TTC549 (cell line): ENCODE measurements at regions not wholly inside any gene's neighbourhood (a gene's known extent, or its start where the extent isn't known, plus 50 kb on each side); places are given as distances from the start of the nearest gene placed in this dataset.
"Not testable (repeated sequence)": the region's sequence is repeated elsewhere in the genome, so short reads cannot be mapped to it uniquely, and the experiment has no call there.

Experiments used
- FAIRE-seq: peaks from 2 replicates; lab custom pipeline; 2012; peaks lifted over from hg19 to GRCh38; lab: Jason Lieb, UNC

- FAIRE-seq = no peak
Observed at GRCh38 chr4:163077680-163078079, 89.0 kb downstream of the NAF1 start.

- FAIRE-seq = no peak
Observed at GRCh38 chr4:163072222-163072621, 94.5 kb downstream of the NAF1 start.

GRCh38 chr4:163071308-163071707, 95.4 kb downstream of the NAF1 start:
- no peak for FAIRE-seq

GRCh38 chr4:163070023-163070422, 96.7 kb downstream of the NAF1 start:
- FAIRE-seq = no peak

GRCh38 chr4:163063891-163064290, 102.8 kb downstream of the NAF1 start:
- no peak for FAIRE-seq

- no peak for FAIRE-seq
Observed at GRCh38 chr4:163048447-163048846, 118.2 kb downstream of the NAF1 start.

GRCh38 chr4:163042306-163042705, 124.4 kb downstream of the NAF1 start:
- no peak for FAIRE-seq

- no peak for FAIRE-seq
Observed at GRCh38 chr4:163017135-163017534, 149.6 kb downstream of the NAF1 start.

GRCh38 chr4:163012816-163013215, 153.9 kb downstream of the NAF1 start:
- FAIRE-seq = no peak

GRCh38 chr4:163003979-163004378, 162.7 kb downstream of the NAF1 start:
- FAIRE-seq = no peak

- FAIRE-seq = no peak
Observed at GRCh38 chr4:162988530-162988929, 178.2 kb downstream of the NAF1 start.

- no peak for FAIRE-seq
Observed at GRCh38 chr4:162985131-162985530, 181.6 kb downstream of the NAF1 start.

- FAIRE-seq = no peak
Observed at GRCh38 chr4:162984621-162985020, 182.1 kb downstream of the NAF1 start.

GRCh38 chr4:162981823-162982222, 184.9 kb downstream of the NAF1 start:
- FAIRE-seq = no peak

GRCh38 chr4:162978398-162978797, 188.3 kb downstream of the NAF1 start:
- FAIRE-seq = no peak

GRCh38 chr4:162977788-162978187, 188.9 kb downstream of the NAF1 start:
- FAIRE-seq = no peak

- no peak for FAIRE-seq
Observed at GRCh38 chr4:162972661-162973330, 193.9 kb downstream of the NAF1 start.

GRCh38 chr4:162969194-162969593, 197.5 kb downstream of the NAF1 start:
- FAIRE-seq = no peak

GRCh38 chr4:162965978-162966377, 200.7 kb downstream of the NAF1 start:
- FAIRE-seq = not testable (repeated sequence)

GRCh38 chr4:162959046-162959445, 207.6 kb downstream of the NAF1 start:
- no peak for FAIRE-seq

- FAIRE-seq = no peak
Observed at GRCh38 chr4:162957521-162958143, 209.1 kb downstream of the NAF1 start.

GRCh38 chr4:162954976-162955375, 211.7 kb downstream of the NAF1 start:
- no peak for FAIRE-seq

GRCh38 chr4:162952232-162952631, 214.5 kb downstream of the NAF1 start:
- FAIRE-seq = no peak

- no peak for FAIRE-seq
Observed at GRCh38 chr4:162945713-162946112, 221.0 kb downstream of the NAF1 start.
